Spleen (tissue), 11 donors: ENCODE measurements at regions not wholly inside any gene's neighbourhood (a gene's known extent, or its start where the extent isn't known, plus 50 kb on each side); places are given as distances from the start of the nearest gene placed in this dataset.

Experiments used
- DNase-seq: peaks from one replicate; pipeline ENCODE4 v3.0.0-alpha.2; 2020
- H3K27ac ChIP-seq, 8 donors: fragments of 200-600 bp; sonication (generic) in 7 of 8; 1 replicate in 4 of 8; 2 replicates in 4 of 8; pipeline versions ENCODE4 v1.5.0 to v1.8.0; 2016 to 2021; ENCODE audit warnings: inconsistent platforms in 4 of 8, mild to moderate bottlenecking in 4 of 8, moderate library complexity in 1 of 8
- H3K27me3 ChIP-seq, 7 donors: fragments of 200-600 bp; sonication (generic) in 6 of 7; replicated peaks in 1 of 7; 1 replicate in 4 of 7; 2 replicates in 3 of 7; pipeline versions ENCODE4 v1.5.0 to v1.8.0; 2016 to 2021; ENCODE audit warnings: inconsistent platforms in 3 of 7, mild to moderate bottlenecking in 1 of 7
- H3K36me3 ChIP-seq, 6 donors: fragments of 200-600 bp; sonication (generic) in 5 of 6; 1 replicate in 4 of 6; 2 replicates in 2 of 6; pipeline versions ENCODE4 v1.5.0 to v1.8.0; 2016 to 2021; ENCODE audit warnings: inconsistent platforms in 2 of 6
- H3K4me1 ChIP-seq, 6 donors: fragments of 200-600 bp; sonication (generic) in 5 of 6; 1 replicate in 3 of 6; 2 replicates in 3 of 6; pipeline versions ENCODE4 v1.5.0 to v1.8.0; 2016 to 2021; ENCODE audit warnings: inconsistent platforms in 3 of 6
- H3K4me3 ChIP-seq, 8 donors: fragments of 200-600 bp; sonication (generic) in 7 of 8; 1 replicate in 4 of 8; 2 replicates in 4 of 8; pipeline versions ENCODE4 v1.5.0 to v1.8.0; 2016 to 2021; ENCODE audit warnings: inconsistent platforms in 4 of 8, mild to moderate bottlenecking in 4 of 8, moderate library complexity in 2 of 8
- H3K9me3 ChIP-seq, 8 donors: fragments of 200-600 bp; sonication (generic) in 7 of 8; 1 replicate in 4 of 8; 2 replicates in 4 of 8; pipeline versions ENCODE4 v1.5.0 to v1.8.0; 2016 to 2021; ENCODE audit warnings: inconsistent platforms in 4 of 8
- CTCF ChIP-seq, 11 experiments: fragments of 200-600 bp in 7 of 11; fragments of 450-650 bp in 4 of 11; sonication (generic) in 4 of 11; IDR thresholded peaks in 8 of 11; conservative IDR thresholded peaks in 3 of 11; 1 replicate in 7 of 11; 2 replicates in 4 of 11; pipeline versions ENCODE4 v1.4.0 to v1.8.0; 2016 to 2021; ENCODE audit warnings: antibody characterized with exemption in 11 of 11, inconsistent platforms in 4 of 11, mild to moderate bottlenecking in 1 of 11
- POLR2A ChIP-seq, 3 donors: fragments of 450-650 bp; IDR thresholded peaks; one replicate each; pipeline ENCODE4 v1.5.1; 2017; ENCODE audit warnings: antibody characterized with exemption in 3 of 3, mild to moderate bottlenecking in 1 of 3
- POLR2AphosphoS5 ChIP-seq, 3 donors: sonication (generic); formaldehyde crosslinking; IDR thresholded peaks; one replicate each; pipeline ENCODE4 v1.5.1; 2017; ENCODE audit warnings: antibody characterized with exemption in 3 of 3
- WGBS, 5 donors: extraction: QIAGEN DNeasy Blood & Tissue Kit in 3 of 5; methylation state at CpG; one replicate each; pipeline versions ENCODE4 v1.1.5 to v1.1.7; 2013 to 2018; 5-methylcytosine and 5-hydroxymethylcytosine counted together
- intact Hi-C: fragments of 100-400 bp; cut with DNase I; formaldehyde crosslinking; loops from one replicate; pipeline ENCODE4 v1.15.0; 2023; ENCODE audit warnings: low total_unique reads
- donor health status: healthy with polysubstance abuse.
- donor health status: DM: no; HTN: no; CAD: no; lungs with moderate emphysema.
- donor health status: DM: no; HTN: no; CAD: no.
- donor health status: Bipolar disorder and iron deficiency.
- donor health status: healthy.
- donor health status: DM: no; HTN: no; CAD: no.
- donor health status: DM: yes; HTN: yes; CAD: no.

GRCh38 chr18:43819873-43820272 lies 542.6 kb upstream of the SYT4 start:
- TF ChIP-seq POLR2AphosphoS5 (IDR thresholded peaks at IDR 0.05) (no peak), CTCF (IDR thresholded peaks at IDR 0.05 in 8 of 11, conservative IDR thresholded peaks at IDR 0.05 in 3 of 11) (no peak), POLR2A (IDR thresholded peaks at IDR 0.05) (no peak)
- WGBS, 5 donors = 20 to 71% (median 35%) methylated on average over 1 of the region's 1 CpG
- H3K4me3 ChIP-seq = no peak overlapping the region
- no peaks in the 10 kb centered on the region for H3K36me3 ChIP-seq
- peaks cover 0 to 11% (median 4%) of the 10 kb centered on the region in 8 donors for H3K9me3 ChIP-seq
- DNase-seq = no peak
- no peak overlapping the region for H3K27ac ChIP-seq
- no peaks in the 10 kb centered on the region for H3K4me1 ChIP-seq
- H3K27me3 ChIP-seq = no peaks in the 10 kb centered on the region
- intact Hi-C loops = loop anchor here (10.0 kb wide), 1 partner anchor 65 kb away; no protein-coding TSS in a partner anchor

GRCh38 chr18:43825768-43826167 lies 548.5 kb upstream of the SYT4 start:
- Histone ChIP-seq H3K4me1 (no peaks in the 10 kb centered on the region), H3K27ac (no peak overlapping the region), H3K36me3 (no peaks in the 10 kb centered on the region), H3K27me3 (no peaks in the 10 kb centered on the region), H3K9me3 (no peaks in the 10 kb centered on the region), H3K4me3 (no peak overlapping the region)
- intact Hi-C loops = loop anchor here (10.0 kb wide), 1 partner anchor 59 kb away; no protein-coding TSS in a partner anchor
- DNase-seq = no peak
- 78 to 94% (median 88%) methylated on average over 2 of the region's 2 CpGs for WGBS, 5 donors
- TF ChIP-seq CTCF (IDR thresholded peaks at IDR 0.05 in 8 of 11, conservative IDR thresholded peaks at IDR 0.05 in 3 of 11) (no peak), POLR2A (IDR thresholded peaks at IDR 0.05) (no peak), POLR2AphosphoS5 (IDR thresholded peaks at IDR 0.05) (no peak)

- Histone ChIP-seq H3K9me3 (no peaks in the 10 kb centered on the region), H3K4me3 (no peak overlapping the region), H3K36me3 (no peaks in the 10 kb centered on the region), H3K4me1 (no peaks in the 10 kb centered on the region), H3K27ac (no peak overlapping the region), H3K27me3 (no peaks in the 10 kb centered on the region)
- intact Hi-C loops = loop anchor here (10.0 kb wide), 1 partner anchor 59 kb away; no protein-coding TSS in a partner anchor
- TF ChIP-seq POLR2A (IDR thresholded peaks at IDR 0.05) = no peak
- TF ChIP-seq CTCF (IDR thresholded peaks at IDR 0.05 in 8 of 11, conservative IDR thresholded peaks at IDR 0.05 in 3 of 11) = no peak
- no peak for TF ChIP-seq POLR2AphosphoS5 (IDR thresholded peaks at IDR 0.05)
- 68 to 88% (median 85%) methylated on average over 1 of the region's 1 CpG for WGBS, 5 donors
- DNase-seq = no peak
Observed at GRCh38 chr18:43826215-43826614, 548.9 kb upstream of the SYT4 start.

- intact Hi-C loops = loop anchor here (10.0 kb wide), 1 partner anchor 57 kb away; no protein-coding TSS in a partner anchor
- no peaks in the 10 kb centered on the region for H3K9me3 ChIP-seq
- WGBS, 5 donors = 47 to 66% (median 58%) methylated on average over 4 of the region's 4 CpGs
- no peaks in the 10 kb centered on the region for H3K4me1 ChIP-seq
- H3K4me3 ChIP-seq = no peak overlapping the region
- no peak overlapping the region for H3K27ac ChIP-seq
- H3K27me3 ChIP-seq = no peaks in the 10 kb centered on the region
- no peak for DNase-seq
- no peaks in the 10 kb centered on the region for H3K36me3 ChIP-seq
- no peak for TF ChIP-seq POLR2A (IDR thresholded peaks at IDR 0.05)
Observed at GRCh38 chr18:43827311-43827710, 550.0 kb upstream of the SYT4 start.

GRCh38 chr18:43830303-43830702 lies 553.0 kb upstream of the SYT4 start:
- intact Hi-C loops = no loop called here
- Histone ChIP-seq H3K4me1 (no peaks in the 10 kb centered on the region), H3K36me3 (no peaks in the 10 kb centered on the region), H3K4me3 (no peak overlapping the region), H3K27ac (no peak overlapping the region), H3K27me3 (no peaks in the 10 kb centered on the region), H3K9me3 (no peaks in the 10 kb centered on the region)
- TF ChIP-seq POLR2AphosphoS5 (IDR thresholded peaks at IDR 0.05) (no peak), POLR2A (IDR thresholded peaks at IDR 0.05) (no peak), CTCF (IDR thresholded peaks at IDR 0.05 in 8 of 11, conservative IDR thresholded peaks at IDR 0.05 in 3 of 11) (no peak)
- no peak for DNase-seq
- WGBS, 5 donors = 77 to 94% (median 82%) methylated on average over 1 of the region's 1 CpG
